PFSK-1 (cell line): ENCODE measurements at regions not wholly inside any gene's neighbourhood (a gene's known extent, or its start where the extent isn't known, plus 50 kb on each side); places are given as distances from the start of the nearest gene placed in this dataset.

Experiments used
- FOXP2 ChIP-seq: optimal IDR thresholded peaks from 2 replicates; pipeline ENCODE3; 2011; ENCODE audit warnings: borderline replicate concordance, control low read depth, inconsistent platforms; ENCODE audit not compliant: insufficient read depth; ENCODE audit errors: extremely low read length, extremely low read depth
- POLR2AphosphoS5 ChIP-seq: IDR thresholded peaks from 2 replicates; pipeline ENCODE4 v1.6.1; 2012; ENCODE audit warnings: low read depth, mild to moderate bottlenecking, control low read depth, low read length, moderate library complexity
- SIN3A ChIP-seq: IDR thresholded peaks from 2 replicates; pipeline ENCODE4 v1.6.1; 2012; ENCODE audit warnings: mild to moderate bottlenecking, low read length, moderate library complexity, borderline replicate concordance; ENCODE audit not compliant: insufficient read depth
- TAF1 ChIP-seq: IDR thresholded peaks from 2 replicates; pipeline ENCODE4 v1.6.1; 2012; ENCODE audit warnings: low read length, control low read depth, borderline replicate concordance; ENCODE audit not compliant: insufficient read depth
- TF ChIP-seq, protein P1 (sequence below), 2 experiments: IDR thresholded peaks; 2 replicates each; pipeline versions ENCODE4 v1.6.1 to v1.8.0; 2011 to 2012; ENCODE audit warnings: low read depth in 2 of 2, low read length in 2 of 2, control low read depth in 1 of 2, inconsistent platforms in 1 of 2, mild to moderate bottlenecking in 1 of 2, moderate library complexity in 1 of 2; ENCODE audit not compliant: insufficient read depth in 1 of 2

DNA sequence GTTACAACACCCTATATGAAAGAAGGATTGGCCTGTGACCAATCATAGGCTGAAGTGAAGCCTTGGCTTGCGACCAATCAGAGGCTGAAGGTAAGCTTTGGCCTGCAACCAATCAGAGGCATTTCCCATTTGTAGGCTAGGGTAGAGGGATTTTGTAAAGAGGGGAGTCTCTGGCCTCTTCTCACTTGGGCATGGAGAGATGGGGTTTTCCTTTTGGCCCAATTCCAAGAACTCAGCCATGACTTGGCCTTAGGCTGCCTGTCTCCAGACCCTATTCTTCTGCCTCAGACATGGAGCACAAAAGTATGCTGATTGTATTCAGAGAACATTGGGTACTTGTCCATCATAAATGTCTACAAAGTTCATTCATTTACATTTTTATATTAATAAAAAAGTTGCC, 308.3 kb downstream of the UTRN start:
- no peak for TF ChIP-seq FOXP2
- TF ChIP-seq POLR2AphosphoS5 = no peak
- TF ChIP-seq, protein P1, sequence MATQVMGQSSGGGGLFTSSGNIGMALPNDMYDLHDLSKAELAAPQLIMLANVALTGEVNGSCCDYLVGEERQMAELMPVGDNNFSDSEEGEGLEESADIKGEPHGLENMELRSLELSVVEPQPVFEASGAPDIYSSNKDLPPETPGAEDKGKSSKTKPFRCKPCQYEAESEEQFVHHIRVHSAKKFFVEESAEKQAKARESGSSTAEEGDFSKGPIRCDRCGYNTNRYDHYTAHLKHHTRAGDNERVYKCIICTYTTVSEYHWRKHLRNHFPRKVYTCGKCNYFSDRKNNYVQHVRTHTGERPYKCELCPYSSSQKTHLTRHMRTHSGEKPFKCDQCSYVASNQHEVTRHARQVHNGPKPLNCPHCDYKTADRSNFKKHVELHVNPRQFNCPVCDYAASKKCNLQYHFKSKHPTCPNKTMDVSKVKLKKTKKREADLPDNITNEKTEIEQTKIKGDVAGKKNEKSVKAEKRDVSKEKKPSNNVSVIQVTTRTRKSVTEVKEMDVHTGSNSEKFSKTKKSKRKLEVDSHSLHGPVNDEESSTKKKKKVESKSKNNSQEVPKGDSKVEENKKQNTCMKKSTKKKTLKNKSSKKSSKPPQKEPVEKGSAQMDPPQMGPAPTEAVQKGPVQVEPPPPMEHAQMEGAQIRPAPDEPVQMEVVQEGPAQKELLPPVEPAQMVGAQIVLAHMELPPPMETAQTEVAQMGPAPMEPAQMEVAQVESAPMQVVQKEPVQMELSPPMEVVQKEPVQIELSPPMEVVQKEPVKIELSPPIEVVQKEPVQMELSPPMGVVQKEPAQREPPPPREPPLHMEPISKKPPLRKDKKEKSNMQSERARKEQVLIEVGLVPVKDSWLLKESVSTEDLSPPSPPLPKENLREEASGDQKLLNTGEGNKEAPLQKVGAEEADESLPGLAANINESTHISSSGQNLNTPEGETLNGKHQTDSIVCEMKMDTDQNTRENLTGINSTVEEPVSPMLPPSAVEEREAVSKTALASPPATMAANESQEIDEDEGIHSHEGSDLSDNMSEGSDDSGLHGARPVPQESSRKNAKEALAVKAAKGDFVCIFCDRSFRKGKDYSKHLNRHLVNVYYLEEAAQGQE (IDR thresholded peaks at IDR 0.05; ENCODE audit: insufficient read depth in 1 of 2, low read depth in 2 of 2, low read length in 2 of 2) = no peak
- TF ChIP-seq TAF1 = no peak
- TF ChIP-seq SIN3A = no peak

GRCh38 chr6:144594585-144594984, 309.4 kb downstream of the UTRN start:
- no peak for TF ChIP-seq SIN3A
- TF ChIP-seq, protein P1 (IDR thresholded peaks at IDR 0.05; ENCODE audit: insufficient read depth in 1 of 2, low read depth in 2 of 2, low read length in 2 of 2) = no peak
- TF ChIP-seq TAF1 = no peak
- TF ChIP-seq FOXP2 = no peak
- no peak for TF ChIP-seq POLR2AphosphoS5

DNA sequence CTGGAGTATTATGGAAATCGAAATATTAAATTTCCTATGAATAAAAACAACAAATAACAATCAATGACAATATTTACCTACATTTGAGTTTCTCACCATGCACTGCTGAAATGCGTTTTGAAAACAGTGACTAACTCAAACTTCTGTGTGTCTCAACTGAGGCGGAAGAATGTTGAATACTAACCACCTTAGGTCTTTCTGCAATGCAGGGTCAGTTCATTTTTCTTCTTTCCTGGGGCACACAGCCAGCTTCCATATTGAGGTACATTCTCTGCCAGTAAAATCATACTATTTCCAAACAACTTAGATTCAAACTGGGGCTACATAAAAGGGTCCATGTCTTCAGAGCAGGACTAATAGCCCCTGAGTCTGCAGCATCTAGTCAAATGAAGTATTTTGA, 310.1 kb downstream of the UTRN start:
- TF ChIP-seq SIN3A (no peak), POLR2AphosphoS5 (no peak), FOXP2 (no peak), TAF1 (no peak)
- TF ChIP-seq, protein P1 (IDR thresholded peaks at IDR 0.05; ENCODE audit: insufficient read depth in 1 of 2, low read depth in 2 of 2, low read length in 2 of 2) = no peak

- TF ChIP-seq POLR2AphosphoS5 (no peak), FOXP2 (no peak), TAF1 (no peak), SIN3A (no peak)
- TF ChIP-seq, protein P1 (IDR thresholded peaks at IDR 0.05; ENCODE audit: insufficient read depth in 1 of 2, low read depth in 2 of 2, low read length in 2 of 2) = no peak
These were observed 312.4 kb downstream of the UTRN start for GRCh38 chr6:144597511-144597910.

DNA sequence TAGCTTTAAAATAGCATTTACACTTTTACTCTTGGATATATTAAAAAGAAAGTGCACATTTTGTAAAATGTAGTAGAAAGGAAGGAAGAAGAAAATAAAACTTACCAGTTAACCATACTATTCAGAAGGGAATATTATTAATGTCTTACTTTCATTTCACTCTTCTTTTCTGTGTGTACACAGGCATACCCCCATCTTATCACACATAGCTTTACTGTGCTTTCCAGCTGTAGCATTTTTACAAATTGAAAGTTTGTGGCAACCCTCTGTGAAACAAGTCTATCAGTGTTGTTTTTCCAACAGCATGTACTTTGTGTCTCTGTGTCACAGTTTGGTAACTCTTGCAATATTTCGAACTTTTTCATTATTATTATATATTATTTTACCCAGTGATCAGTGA, 314.5 kb downstream of the UTRN start:
- TF ChIP-seq FOXP2 = no peak
- no peak for TF ChIP-seq TAF1
- TF ChIP-seq, protein P1 (IDR thresholded peaks at IDR 0.05; ENCODE audit: insufficient read depth in 1 of 2, low read depth in 2 of 2, low read length in 2 of 2) = no peak
- no peak for TF ChIP-seq POLR2AphosphoS5
- no peak for TF ChIP-seq SIN3A
